ENCODE measurements at regions not wholly inside any gene's neighbourhood (a gene's known extent, or its start where the extent isn't known, plus 50 kb on each side); places are given as distances from the start of the nearest gene placed in this dataset.

DNA sequence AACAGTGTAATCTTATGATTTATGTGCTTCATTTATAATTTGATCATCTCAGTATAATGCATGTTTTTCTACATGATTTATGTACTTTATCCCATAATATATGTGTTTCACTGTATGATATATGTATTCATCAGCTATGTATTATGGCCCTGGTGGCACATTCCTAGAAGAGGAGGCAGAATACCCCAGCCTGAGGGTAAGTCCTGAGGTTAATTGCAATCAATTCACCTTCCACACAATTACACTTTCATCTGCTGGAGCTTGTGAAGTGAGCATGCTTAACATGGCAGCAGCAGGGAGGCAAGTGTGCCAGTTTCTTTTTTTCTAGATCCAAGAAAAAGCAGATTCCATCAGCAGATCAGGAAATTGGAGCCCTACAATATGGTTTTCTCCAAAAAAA is 81.2 kb downstream of the CXXC4 start:
- TF ChIP-seq ZNF274 (IDR thresholded peaks at IDR 0.05; ENCODE audit: low read depth, low read length): no peak
- TF ChIP-seq SUZ12 (IDR thresholded peaks at IDR 0.05; ENCODE audit: extremely low read depth, insufficient read depth, insufficient read length): no peak

Measured in NT2/D1 (cell line).